NCI-H1105 treated with DMSO at 0.1 percent for 48 hours (cell line): ENCODE measurements at regions not wholly inside any gene's neighbourhood (a gene's known extent, or its start where the extent isn't known, plus 50 kb on each side); places are given as distances from the start of the nearest gene placed in this dataset.
"Not testable (repeated sequence)": the region's sequence is repeated elsewhere in the genome, so short reads cannot be mapped to it uniquely, and the experiment has no call there.

Experiments used
- DNase-seq: peaks from one replicate; lab custom pipeline; 2025; lab: John Stamatoyannopoulos, UW

GRCh38 chr7:3138206-3138605 lies 94.5 kb upstream of the CARD11 start:
- DNase-seq: no peak

- no peak for DNase-seq
Observed at GRCh38 chr7:3138997-3139396, 95.3 kb upstream of the CARD11 start.

- no peak for DNase-seq
Observed at GRCh38 chr7:3140834-3141233, 97.2 kb upstream of the CARD11 start.

GRCh38 chr7:3141326-3141725 lies 97.7 kb upstream of the CARD11 start:
- DNase-seq: no peak

- no peak for DNase-seq
Observed at GRCh38 chr7:3143869-3144775, 100.5 kb upstream of the CARD11 start.

GRCh38 chr7:3144776-3145125 lies 101.1 kb upstream of the CARD11 start:
- DNase-seq: not testable (repeated sequence)

- no peak for DNase-seq
Observed at GRCh38 chr7:3146571-3147226, 103.0 kb upstream of the CARD11 start.

- DNase-seq: not testable (repeated sequence)
Observed at GRCh38 chr7:3148471-3148870, 104.8 kb upstream of the CARD11 start.

- DNase-seq: no peak
Observed at GRCh38 chr7:3149231-3149995, 105.7 kb upstream of the CARD11 start.

GRCh38 chr7:3150027-3150426 lies 106.4 kb upstream of the CARD11 start:
- DNase-seq: no peak

GRCh38 chr7:3151784-3152183 lies 108.1 kb upstream of the CARD11 start:
- no peak for DNase-seq

- no peak for DNase-seq
Observed at GRCh38 chr7:3152714-3153113, 109.0 kb upstream of the CARD11 start.

- DNase-seq: no peak
Observed at GRCh38 chr7:3153118-3153517, 109.5 kb upstream of the CARD11 start.

GRCh38 chr7:3154317-3154716 lies 110.7 kb upstream of the CARD11 start:
- DNase-seq: no peak

- peak; percentile 31 for DNase-seq
Observed at GRCh38 chr7:3154881-3155494, 111.3 kb upstream of the CARD11 start.

- no peak for DNase-seq
Observed at GRCh38 chr7:3156508-3156907, 112.8 kb upstream of the CARD11 start.

GRCh38 chr7:3157566-3158287 lies 114.1 kb upstream of the CARD11 start:
- no peak for DNase-seq

GRCh38 chr7:3158341-3158760 lies 114.7 kb upstream of the CARD11 start:
- no peak for DNase-seq

GRCh38 chr7:3159039-3159438 lies 115.4 kb upstream of the CARD11 start:
- no peak for DNase-seq

- DNase-seq: no peak
Observed at GRCh38 chr7:3159445-3159844, 115.8 kb upstream of the CARD11 start.

- DNase-seq: not testable (repeated sequence)
Observed at GRCh38 chr7:3159926-3160325, 116.3 kb upstream of the CARD11 start.

- no peak for DNase-seq
Observed at GRCh38 chr7:3162289-3162688, 118.6 kb upstream of the CARD11 start.
